ACC112 (cell line): ENCODE measurements at regions not wholly inside any gene's neighbourhood (a gene's known extent, or its start where the extent isn't known, plus 50 kb on each side); places are given as distances from the start of the nearest gene placed in this dataset.

Source experiments
- H2AFZ ChIP-seq: fragments of 200-600 bp; sonication (generic); one replicate; pipeline ENCODE4 v1.6.0; 2017; ENCODE audit warnings: antibody characterized with exemption, low read length; ENCODE audit not compliant: unreplicated experiment
- H3K27ac ChIP-seq: fragments of 200-600 bp; sonication (generic); 2 replicates; pipeline ENCODE4 v1.5.1; 2014; ENCODE audit warnings: low read depth, mild to moderate bottlenecking, antibody characterized with exemption, low read length, moderate library complexity
- H3K27me3 ChIP-seq: fragments of 200-600 bp; sonication (generic); 2 replicates; pipeline ENCODE4 v1.6.1; 2014; ENCODE audit warnings: mild to moderate bottlenecking, antibody characterized with exemption, low read length, moderate library complexity, mixed read lengths; ENCODE audit not compliant: insufficient read depth
- H3K36me3 ChIP-seq: fragments of 200-600 bp; sonication (generic); 2 replicates; pipeline ENCODE4 v1.6.1; 2016; ENCODE audit warnings: mild to moderate bottlenecking, antibody characterized with exemption, low read length, moderate library complexity, mixed read lengths; ENCODE audit not compliant: insufficient read depth
- H3K4me1 ChIP-seq: fragments of 200-600 bp; sonication (generic); one replicate; pipeline ENCODE4 v1.6.1; 2016; ENCODE audit warnings: low read length, mixed read lengths; ENCODE audit not compliant: insufficient read depth, unreplicated experiment, control insufficient read depth
- H3K4me3 ChIP-seq: fragments of 200-600 bp; sonication (generic); 2 replicates; pipeline ENCODE4 v1.5.1; 2014; ENCODE audit warnings: mild to moderate bottlenecking, low read depth, low read length
- H3K79me2 ChIP-seq: fragments of 200-600 bp; sonication (generic); one replicate; pipeline ENCODE4 v1.6.0; 2016; ENCODE audit warnings: low read length; ENCODE audit not compliant: control insufficient read depth, unreplicated experiment, insufficient read depth

- Histone ChIP-seq H3K4me1 (no peaks in the 10 kb centered on the region), H2AFZ (no peak overlapping the region), H3K79me2 (no peaks in the 10 kb centered on the region), H3K27ac (no peak overlapping the region), H3K27me3 (no peaks in the 10 kb centered on the region), H3K4me3 (no peak overlapping the region), H3K36me3 (no peaks in the 10 kb centered on the region)
Observed at GRCh38 chr5:167255926-167256325, 1035.5 kb upstream of the WWC1 start.

- no peaks in the 10 kb centered on the region for H3K79me2 ChIP-seq
- no peak overlapping the region for H3K4me3 ChIP-seq
- H2AFZ ChIP-seq = no peak overlapping the region
- H3K4me1 ChIP-seq = no peaks in the 10 kb centered on the region
- H3K27me3 ChIP-seq = no peaks in the 10 kb centered on the region
- H3K36me3 ChIP-seq = no peaks in the 10 kb centered on the region
- H3K27ac ChIP-seq = no peak overlapping the region
Observed at GRCh38 chr5:167259806-167260205, 1031.6 kb upstream of the WWC1 start.

- Histone ChIP-seq H3K36me3 (no peaks in the 10 kb centered on the region), H2AFZ (no peak overlapping the region), H3K4me3 (no peak overlapping the region), H3K4me1 (no peaks in the 10 kb centered on the region), H3K79me2 (no peaks in the 10 kb centered on the region), H3K27ac (no peak overlapping the region), H3K27me3 (no peaks in the 10 kb centered on the region)
Observed at GRCh38 chr5:167261309-167262100, 1029.9 kb upstream of the WWC1 start.

- Histone ChIP-seq H3K27ac (no peak overlapping the region), H3K4me3 (no peak overlapping the region), H3K36me3 (no peaks in the 10 kb centered on the region), H3K27me3 (no peaks in the 10 kb centered on the region), H3K4me1 (no peaks in the 10 kb centered on the region), H3K79me2 (no peaks in the 10 kb centered on the region), H2AFZ (no peak overlapping the region)
Observed at GRCh38 chr5:167263185-167263584, 1028.3 kb upstream of the WWC1 start.

GRCh38 chr5:167264348-167264747 lies 1027.1 kb upstream of the WWC1 start:
- Histone ChIP-seq H3K4me3 (no peak overlapping the region), H3K4me1 (no peaks in the 10 kb centered on the region), H2AFZ (no peak overlapping the region), H3K79me2 (no peaks in the 10 kb centered on the region), H3K36me3 (no peaks in the 10 kb centered on the region), H3K27me3 (no peaks in the 10 kb centered on the region), H3K27ac (no peak overlapping the region)

GRCh38 chr5:167268337-167268736 lies 1023.1 kb upstream of the WWC1 start:
- H3K79me2 ChIP-seq = no peaks in the 10 kb centered on the region
- H3K4me1 ChIP-seq = no peaks in the 10 kb centered on the region
- no peak overlapping the region for H2AFZ ChIP-seq
- no peak overlapping the region for H3K4me3 ChIP-seq
- H3K36me3 ChIP-seq = no peaks in the 10 kb centered on the region
- H3K27ac ChIP-seq = no peak overlapping the region
- H3K27me3 ChIP-seq = no peaks in the 10 kb centered on the region

GRCh38 chr5:167269146-167269545 lies 1022.3 kb upstream of the WWC1 start:
- Histone ChIP-seq H3K4me1 (no peaks in the 10 kb centered on the region), H2AFZ (no peak overlapping the region), H3K27me3 (no peaks in the 10 kb centered on the region), H3K36me3 (no peaks in the 10 kb centered on the region), H3K27ac (no peak overlapping the region), H3K79me2 (no peaks in the 10 kb centered on the region), H3K4me3 (no peak overlapping the region)

GRCh38 chr5:167271081-167271480 lies 1020.4 kb upstream of the WWC1 start:
- Histone ChIP-seq H3K36me3 (no peaks in the 10 kb centered on the region), H3K79me2 (no peaks in the 10 kb centered on the region), H3K4me1 (no peaks in the 10 kb centered on the region), H3K4me3 (no peak overlapping the region), H3K27ac (no peak overlapping the region), H3K27me3 (no peaks in the 10 kb centered on the region), H2AFZ (no peak overlapping the region)

- Histone ChIP-seq H3K27ac (no peak overlapping the region), H3K79me2 (no peaks in the 10 kb centered on the region), H3K4me1 (no peaks in the 10 kb centered on the region)
Observed at GRCh38 chr5:167271511-167271910, 1019.9 kb upstream of the WWC1 start.

GRCh38 chr5:167280111-167280510 lies 1011.3 kb upstream of the WWC1 start:
- no peaks in the 10 kb centered on the region for H3K27me3 ChIP-seq

More at GRCh38 chr5:167271511-167271910, 1019.9 kb upstream of the WWC1 start:
- no peak overlapping the region for H2AFZ ChIP-seq
- H3K27me3 ChIP-seq = no peaks in the 10 kb centered on the region
- no peaks in the 10 kb centered on the region for H3K36me3 ChIP-seq
- H3K4me3 ChIP-seq = no peak overlapping the region

GRCh38 chr5:167281925-167282324 lies 1009.5 kb upstream of the WWC1 start:
- no peak overlapping the region for H2AFZ ChIP-seq
- H3K27me3 ChIP-seq = no peaks in the 10 kb centered on the region
- no peak overlapping the region for H3K4me3 ChIP-seq
- H3K27ac ChIP-seq = no peak overlapping the region
- H3K79me2 ChIP-seq = no peaks in the 10 kb centered on the region
- H3K36me3 ChIP-seq = no peaks in the 10 kb centered on the region
- H3K4me1 ChIP-seq = no peaks in the 10 kb centered on the region

More at GRCh38 chr5:167280111-167280510, 1011.3 kb upstream of the WWC1 start:
- no peak overlapping the region for H3K27ac ChIP-seq
- no peak overlapping the region for H2AFZ ChIP-seq
- H3K4me1 ChIP-seq = no peaks in the 10 kb centered on the region
- H3K36me3 ChIP-seq = no peaks in the 10 kb centered on the region
- H3K79me2 ChIP-seq = no peaks in the 10 kb centered on the region
- no peak overlapping the region for H3K4me3 ChIP-seq
